ENCODE measurements at regions not wholly inside any gene's neighbourhood (a gene's known extent, or its start where the extent isn't known, plus 50 kb on each side); places are given as distances from the start of the nearest gene placed in this dataset.

- TF ChIP-seq RFX1 (IDR thresholded peaks at IDR 0.05) (no peak), IKZF4 (CRISPR knock-in tag; IDR thresholded peaks at IDR 0.05; ENCODE audit: borderline replicate concordance, low read depth, not compliant biosample characterization) (no peak), ARID2 (CRISPR knock-in tag; IDR thresholded peaks at IDR 0.05; ENCODE audit: borderline replicate concordance) (no peak), IRF9 (CRISPR knock-in tag; IDR thresholded peaks at IDR 0.05; ENCODE audit: borderline replicate concordance) (no peak), ZNF430 (CRISPR knock-in tag; IDR thresholded peaks at IDR 0.05) (no peak), ZNF7 (CRISPR knock-in tag; IDR thresholded peaks at IDR 0.05) (no peak)
Measured at GRCh38 chr17:34481779-34482178, 97.6 kb upstream of the TMEM132E start (continued).

GRCh38 chr17:34479371-34479770, 100.0 kb upstream of the TMEM132E start:
- Histone ChIP-seq H2AFZ (ENCODE audit: low read length) (no peak overlapping the region), H3K36me3 (replicated peaks in 1 of 2; ENCODE audit: control insufficient read depth in 1 of 2, insufficient read depth in 2 of 2, low read length in 2 of 2) (no peaks in the 10 kb centered on the region), H3K4me2 (ENCODE audit: low read depth, low read length) (no peak overlapping the region), H4K20me1 (ENCODE audit: insufficient read depth, low read length) (no peaks in the 10 kb centered on the region), H3K4me1 (ENCODE audit: insufficient read depth, low read length) (no peaks in the 10 kb centered on the region), H3K9ac (ENCODE audit: insufficient read depth, low read depth, low read length) (no peak overlapping the region), H3K79me2 (ENCODE audit: insufficient read depth, low read length) (no peaks in the 10 kb centered on the region), H3K4me3 (replicated peaks in 1 of 3; ENCODE audit: insufficient read depth in 1 of 3, low read depth in 2 of 3, low read length in 3 of 3) (no peak overlapping the region), H3K27ac (ENCODE audit: extremely low read length, insufficient read depth, low read length) (no peak overlapping the region), H3K27me3 (ENCODE audit: control insufficient read depth in 1 of 2, insufficient read depth in 2 of 2, low read length in 2 of 2) (0 out of 5 replicates have a peak, but pooled peaks cover 0 to 5% of the 10 kb centered on the region in 2 experiments), H3K9me3 (ENCODE audit: low read length) (no peaks in the 10 kb centered on the region)
- no peak for DNase-seq (ENCODE audit: low spot score)
- BruUV-seq (replicated peaks): no TSS peak
- ChIA-PET CTCF (ENCODE audit: low intra/inter-chr PET ratio, low total read pairs) (no interaction called here), POLR2A (no interaction called here)
- FAIRE-seq: no peak
- in situ Hi-C loops (cut with HindIII; ENCODE audit: extremely low pct_ligation_motif_present, low pct_unique_long_range_greater_than_20kb) (no loop called here), intact Hi-C loops (cut with micrococcal nuclease; ENCODE audit: unreplicated experiment) (no loop called here)
- WGBS (ENCODE audit: low lambda C conversion rate): no CpG with 5 or more reads among the region's 6 CpGs
- no peak for ATAC-seq
- TF ChIP-seq ZNF3 (CRISPR knock-in tag; IDR thresholded peaks at IDR 0.05) (no peak), HOXA5 (CRISPR knock-in tag; IDR thresholded peaks at IDR 0.05) (no peak), ZNF879 (CRISPR knock-in tag; IDR thresholded peaks at IDR 0.05) (no peak), ZNF576 (CRISPR knock-in tag; IDR thresholded peaks at IDR 0.05) (no peak), STAT6 (CRISPR knock-in tag; IDR thresholded peaks at IDR 0.05; ENCODE audit: borderline replicate concordance) (no peak), AKNA (CRISPR knock-in tag; IDR thresholded peaks at IDR 0.05; ENCODE audit: borderline replicate concordance) (no peak), RORA (CRISPR knock-in tag; IDR thresholded peaks at IDR 0.05) (no peak), ZNF572 (CRISPR knock-in tag; IDR thresholded peaks at IDR 0.05) (no peak)
